GM12891 (cell line): ENCODE measurements at regions not wholly inside any gene's neighbourhood (a gene's known extent, or its start where the extent isn't known, plus 50 kb on each side); places are given as distances from the start of the nearest gene placed in this dataset.

ENCODE experiments used
- DNase-seq: peaks from one replicate; pipeline ENCODE4 v3.0.0; 2011; ENCODE audit warnings: low spot score; ENCODE audit not compliant: insufficient read length
- FAIRE-seq: peaks from 2 replicates; lab custom pipeline; 2011; peaks lifted over from hg19 to GRCh38; lab: Jason Lieb, UNC
- PAX5 ChIP-seq: IDR thresholded peaks from 2 replicates; pipeline ENCODE4 v1.6.1; 2011; ENCODE audit warnings: low read length, moderate library complexity, mild to moderate bottlenecking; ENCODE audit not compliant: insufficient read depth, severe bottlenecking
- POLR2A ChIP-seq: IDR thresholded peaks from 2 replicates; pipeline ENCODE4 v1.6.1; 2011; ENCODE audit warnings: low read depth, low read length, control low read depth
- POLR2AphosphoS5 ChIP-seq: IDR thresholded peaks from 2 replicates; pipeline ENCODE4 v1.6.1; 2011; ENCODE audit warnings: low read depth, low read length, control low read depth
- POU2F2 ChIP-seq: IDR thresholded peaks from 2 replicates; pipeline ENCODE4 v1.6.1; 2011; ENCODE audit warnings: low read depth, mild to moderate bottlenecking, control low read depth, low read length, moderate library complexity
- SPI1 ChIP-seq: IDR thresholded peaks from 2 replicates; pipeline ENCODE4 v1.6.1; 2011; ENCODE audit warnings: low read depth, low read length, control low read depth
- TAF1 ChIP-seq: IDR thresholded peaks from 2 replicates; pipeline ENCODE4 v1.6.1; 2011; ENCODE audit warnings: low read depth, low read length, control low read depth

GRCh38 chr4:176001151-176002006, 64.3 kb upstream of the WDR17 start:
- DNase-seq (no peak), FAIRE-seq (peak; percentile 52)
- TF ChIP-seq POLR2A (no peak), POU2F2 (no peak), SPI1 (no peak), PAX5 (no peak)

- DNase-seq (peak; percentile 44), FAIRE-seq (peak; percentile 77)
- TF ChIP-seq POLR2A (no peak), TAF1 (0 out of 2 replicates have a peak, but pooled peaks have one; percentile 14)
Observed at GRCh38 chr4:176002007-176002613, 63.5 kb upstream of the WDR17 start.

GRCh38 chr4:176005766-176006165, 59.9 kb upstream of the WDR17 start:
- TF ChIP-seq POLR2A (no peak), POLR2AphosphoS5 (no peak), POU2F2 (no peak), PAX5 (no peak), TAF1 (no peak)
- FAIRE-seq: no peak
- DNase-seq: no peak

GRCh38 chr4:176009254-176009653, 56.4 kb upstream of the WDR17 start:
- no peak for TF ChIP-seq TAF1
- no peak for FAIRE-seq
- no peak for DNase-seq

GRCh38 chr4:176011529-176011928, 54.1 kb upstream of the WDR17 start:
- FAIRE-seq (peak; percentile 33), DNase-seq (no peak)
- TF ChIP-seq POU2F2: no peak
- no peak for TF ChIP-seq SPI1
- TF ChIP-seq POLR2AphosphoS5: no peak
- no peak for TF ChIP-seq POLR2A
- TF ChIP-seq TAF1: no peak
- TF ChIP-seq PAX5: no peak

- peak; percentile 86 for FAIRE-seq
Observed at GRCh38 chr4:176013476-176014247, 52.0 kb upstream of the WDR17 start.

GRCh38 chr4:176014583-176015108, 51.0 kb upstream of the WDR17 start:
- no peak for TF ChIP-seq TAF1
- peak; percentile 76 for TF ChIP-seq SPI1
- no peak for FAIRE-seq
- no peak for DNase-seq

More at GRCh38 chr4:176013476-176014247, 52.0 kb upstream of the WDR17 start:
- TF ChIP-seq SPI1: peak; percentile 96
- TF ChIP-seq TAF1: no peak
- DNase-seq: no peak
